ENCODE measurements at regions not wholly inside any gene's neighbourhood (a gene's known extent, or its start where the extent isn't known, plus 50 kb on each side); places are given as distances from the start of the nearest gene placed in this dataset.
"Not testable (repeated sequence)": the region's sequence is repeated elsewhere in the genome, so short reads cannot be mapped to it uniquely, and the experiment has no call there.

- no peak for TF ChIP-seq CTCF (IDR thresholded peaks at IDR 0.05)
- ATAC-seq (ENCODE audit: low FRiP score) (no peak), DNase-seq (ENCODE audit: low spot score) (no peak)
Observed at GRCh38 chr12:38101753-38102152, 214.8 kb upstream of the ALG10B start.

GRCh38 chr12:38102197-38102596 is 214.4 kb upstream of the ALG10B start:
- no peak for ATAC-seq (ENCODE audit: low FRiP score)
- TF ChIP-seq CTCF (IDR thresholded peaks at IDR 0.05): no peak
- no peak for DNase-seq (ENCODE audit: low spot score)

GRCh38 chr12:38110026-38110699 is 206.4 kb upstream of the ALG10B start:
- no peak for ATAC-seq (ENCODE audit: low FRiP score)
- no peak for TF ChIP-seq CTCF (IDR thresholded peaks at IDR 0.05)
- no peak for DNase-seq (ENCODE audit: low spot score)

- DNase-seq (ENCODE audit: low spot score) (no peak), ATAC-seq (ENCODE audit: low FRiP score) (no peak)
- no peak for TF ChIP-seq CTCF (IDR thresholded peaks at IDR 0.05)
Observed at GRCh38 chr12:38113991-38114390, 202.6 kb upstream of the ALG10B start.

GRCh38 chr12:38116968-38117367 is 199.6 kb upstream of the ALG10B start:
- no peak for DNase-seq (ENCODE audit: low spot score)
- no peak for ATAC-seq (ENCODE audit: low FRiP score)
- TF ChIP-seq CTCF (IDR thresholded peaks at IDR 0.05): no peak

GRCh38 chr12:38118632-38119031 is 197.9 kb upstream of the ALG10B start:
- DNase-seq (ENCODE audit: low spot score): no peak
- ATAC-seq (ENCODE audit: low FRiP score): no peak
- TF ChIP-seq CTCF (IDR thresholded peaks at IDR 0.05): no peak

GRCh38 chr12:38120438-38120837 is 196.1 kb upstream of the ALG10B start:
- TF ChIP-seq CTCF (IDR thresholded peaks at IDR 0.05): no peak
- ATAC-seq (ENCODE audit: low FRiP score): no peak
- DNase-seq (ENCODE audit: low spot score): no peak

- ATAC-seq (ENCODE audit: low FRiP score); DNase-seq (ENCODE audit: low spot score): not testable (repeated sequence)
Observed at GRCh38 chr12:38123028-38123427, 193.5 kb upstream of the ALG10B start.
